ENCODE measurements at regions not wholly inside any gene's neighbourhood (a gene's known extent, or its start where the extent isn't known, plus 50 kb on each side); places are given as distances from the start of the nearest gene placed in this dataset.

DNA sequence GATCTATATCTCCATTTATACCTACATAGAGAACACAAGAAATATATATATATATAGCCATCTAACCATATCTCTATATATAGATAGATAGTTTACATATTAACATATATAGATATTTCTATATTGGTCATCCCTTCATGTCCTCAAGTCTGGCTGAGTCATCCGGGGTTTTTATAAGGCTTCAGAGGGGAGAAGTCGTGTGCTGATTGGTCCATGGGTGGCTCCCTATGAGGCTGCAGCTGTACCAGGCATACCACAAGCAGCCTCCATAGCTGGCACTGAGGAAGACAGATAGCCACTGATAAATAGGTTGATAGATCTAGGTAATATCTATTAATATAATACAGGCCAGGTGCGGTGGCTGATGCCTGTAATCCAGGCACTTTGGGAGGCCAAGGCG lies 618.3 kb upstream of the SETBP1 start:
- DNase-seq (ENCODE audit: low spot score), result no peak

DNA sequence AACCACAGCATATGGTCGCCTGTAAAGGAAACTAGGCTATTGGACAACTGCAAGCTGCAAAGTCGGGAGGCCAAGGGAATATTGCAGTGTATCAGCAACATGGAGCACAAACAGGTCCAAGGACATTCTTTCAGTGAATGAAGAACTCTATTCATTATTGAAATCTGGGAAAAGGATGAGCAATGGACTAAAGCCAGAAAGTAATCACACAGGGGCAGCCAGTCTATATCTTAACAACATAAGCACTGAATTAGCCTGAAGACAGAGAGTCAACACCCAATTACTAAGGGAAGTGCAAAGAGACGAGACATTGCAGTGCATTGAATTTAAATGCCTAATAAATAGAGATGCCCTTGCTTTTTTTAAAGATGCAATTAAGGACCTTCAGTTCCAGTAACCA lies 615.5 kb upstream of the SETBP1 start:
- no peak for DNase-seq (ENCODE audit: low spot score)

DNA sequence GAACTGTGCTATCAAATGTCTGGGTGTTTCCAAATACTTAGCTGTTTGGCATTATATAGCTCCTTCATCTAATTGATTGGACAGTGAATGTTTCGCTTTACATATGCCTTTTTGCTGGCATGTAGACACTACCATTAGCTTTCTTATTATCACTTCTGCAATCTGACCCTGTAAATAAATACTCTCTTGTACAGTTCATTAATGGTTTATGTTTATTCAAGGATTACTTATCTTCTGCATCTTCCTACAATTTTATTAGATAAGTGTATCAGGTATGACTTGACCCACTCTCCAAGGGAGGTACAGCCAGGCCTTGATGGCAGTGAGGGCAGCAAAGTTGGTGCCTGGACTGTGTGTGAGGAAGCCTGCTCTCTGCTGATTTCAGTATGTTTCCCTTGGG lies 614.1 kb upstream of the SETBP1 start:
- DNase-seq (ENCODE audit: low spot score), result no peak

DNA sequence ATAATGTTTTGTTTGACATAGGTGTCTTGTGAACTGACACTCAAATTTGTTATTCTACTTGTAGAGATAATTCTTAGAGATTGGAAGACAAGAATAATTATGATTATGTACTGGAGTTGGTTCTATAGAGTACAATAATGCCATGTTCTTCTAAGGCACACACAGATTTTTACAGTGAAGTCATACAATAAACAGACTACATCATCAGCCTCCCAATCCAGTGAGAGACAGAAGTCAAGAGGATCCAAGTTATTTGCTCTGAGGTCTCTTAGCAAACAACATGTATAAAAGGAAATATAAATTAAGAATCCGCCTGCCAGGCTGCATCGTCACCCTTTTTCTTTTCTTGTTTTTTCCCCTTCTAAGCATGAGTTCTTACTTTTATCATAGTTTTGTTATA lies 613.5 kb upstream of the SETBP1 start:
- no peak for DNase-seq (ENCODE audit: low spot score)

DNA sequence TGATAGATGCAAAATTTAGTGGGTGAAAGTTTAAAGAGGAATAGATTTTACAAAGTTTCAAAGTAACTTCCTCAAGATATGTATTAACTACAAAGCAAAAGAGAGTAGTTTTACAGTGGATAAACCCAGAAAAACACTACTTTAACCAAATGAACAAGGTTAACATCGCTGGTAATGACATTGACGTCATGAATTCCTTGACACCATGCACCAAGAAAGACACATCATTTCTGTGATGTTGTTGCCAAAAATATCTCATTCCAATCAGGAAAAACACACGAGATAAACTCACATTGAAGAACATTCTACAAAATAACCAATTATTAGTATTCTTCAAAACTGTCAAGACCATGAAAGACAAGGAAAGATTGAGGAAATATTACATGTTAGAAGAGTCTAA lies 605.6 kb upstream of the SETBP1 start:
- no peak for DNase-seq (ENCODE audit: low spot score)

DNA sequence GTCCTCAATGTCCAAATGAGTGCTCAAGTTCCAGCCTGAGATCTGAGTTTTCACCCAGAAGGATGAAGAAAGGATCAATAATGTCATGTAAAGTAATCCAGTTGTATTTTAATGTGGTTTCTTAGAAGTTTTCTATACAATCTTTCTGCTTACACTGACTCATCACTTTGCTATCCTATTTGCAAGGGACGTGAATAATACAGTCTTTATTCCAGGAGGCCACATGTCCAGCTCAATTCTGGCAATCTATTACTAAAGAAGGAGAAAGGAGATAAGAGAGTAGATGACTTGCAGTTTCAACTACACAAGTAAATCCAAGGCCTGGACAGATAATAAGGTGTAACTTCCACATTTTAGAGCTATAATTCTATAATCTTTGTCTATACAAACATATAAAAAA lies 601.1 kb upstream of the SETBP1 start:
- no peak for DNase-seq (ENCODE audit: low spot score)

DNA sequence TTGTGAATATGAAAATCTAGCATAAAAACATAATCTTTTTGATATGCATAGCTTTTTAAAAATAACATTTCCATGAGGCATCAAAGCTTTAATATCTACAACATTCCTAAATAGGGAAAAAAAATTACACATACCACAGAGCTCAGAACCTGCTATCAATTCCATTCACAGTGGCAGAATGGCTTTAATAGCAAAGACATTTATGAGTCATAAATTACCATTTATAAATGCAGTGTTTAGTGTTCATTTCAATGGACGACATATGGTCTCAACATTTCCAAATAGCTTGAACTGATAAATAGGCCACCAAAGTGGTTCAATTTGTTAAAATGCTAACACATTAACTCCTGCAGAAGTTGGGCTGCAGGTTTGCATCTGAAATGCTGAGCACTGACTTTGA lies 600.6 kb upstream of the SETBP1 start:
- DNase-seq (ENCODE audit: low spot score), result no peak

DNA sequence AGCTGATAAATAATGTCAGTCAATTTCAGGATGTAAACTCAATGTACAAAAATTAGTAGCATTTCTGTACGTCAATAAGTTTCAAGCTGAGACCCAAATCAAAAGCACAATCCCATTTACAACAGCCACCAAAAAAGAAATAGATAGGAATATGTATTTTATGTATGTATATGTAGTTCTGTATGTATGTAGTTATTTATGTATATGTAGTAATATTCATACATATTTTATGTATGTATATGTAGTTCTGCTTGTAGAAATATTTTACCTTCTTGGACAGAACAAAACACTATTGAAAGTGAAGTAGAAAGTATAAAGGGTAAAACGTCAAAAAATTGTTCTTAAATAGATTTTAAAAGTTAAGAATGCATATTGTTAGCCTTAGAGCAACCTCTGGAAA lies 591.0 kb upstream of the SETBP1 start:
- no peak for DNase-seq (ENCODE audit: low spot score)

DNA sequence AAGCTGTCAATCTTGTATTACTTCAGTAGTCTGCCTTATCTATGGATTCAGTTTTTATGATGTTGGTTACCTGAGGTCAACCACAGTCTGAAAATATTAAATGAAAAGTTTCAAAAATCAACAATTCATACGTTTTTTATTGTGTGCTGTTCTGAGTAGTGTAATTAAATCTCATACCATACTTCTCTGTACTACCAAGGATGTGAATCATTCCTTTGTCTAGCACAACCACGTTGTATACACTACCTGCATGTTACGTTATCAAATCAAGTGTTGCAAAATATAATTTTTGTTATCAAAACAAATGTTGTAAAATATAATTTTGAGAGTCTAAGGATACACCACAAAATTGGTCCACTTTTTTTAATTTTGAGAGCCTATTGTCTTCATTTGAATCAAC lies 590.2 kb upstream of the SETBP1 start:
- no peak for DNase-seq (ENCODE audit: low spot score)

DNA sequence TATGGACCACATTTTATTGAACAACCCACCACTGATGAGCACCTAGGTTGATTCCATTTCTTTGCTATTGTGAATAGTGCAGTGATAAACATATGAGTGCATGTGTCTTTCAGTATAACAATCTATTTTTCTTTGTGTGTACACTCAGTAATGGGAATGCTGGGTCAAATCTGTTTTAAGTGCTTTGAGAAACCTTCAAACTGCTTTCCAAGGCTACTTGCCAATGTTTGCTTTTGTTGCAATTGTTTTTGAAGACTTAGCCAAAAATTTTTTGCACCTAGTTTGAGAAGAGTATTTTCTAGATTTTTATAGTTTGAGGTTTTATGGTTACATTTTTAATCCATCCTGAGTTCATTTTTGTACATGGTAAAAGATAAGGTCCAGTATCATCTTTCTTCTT lies 587.4 kb upstream of the SETBP1 start:
- DNase-seq (ENCODE audit: low spot score), result no peak

DNA sequence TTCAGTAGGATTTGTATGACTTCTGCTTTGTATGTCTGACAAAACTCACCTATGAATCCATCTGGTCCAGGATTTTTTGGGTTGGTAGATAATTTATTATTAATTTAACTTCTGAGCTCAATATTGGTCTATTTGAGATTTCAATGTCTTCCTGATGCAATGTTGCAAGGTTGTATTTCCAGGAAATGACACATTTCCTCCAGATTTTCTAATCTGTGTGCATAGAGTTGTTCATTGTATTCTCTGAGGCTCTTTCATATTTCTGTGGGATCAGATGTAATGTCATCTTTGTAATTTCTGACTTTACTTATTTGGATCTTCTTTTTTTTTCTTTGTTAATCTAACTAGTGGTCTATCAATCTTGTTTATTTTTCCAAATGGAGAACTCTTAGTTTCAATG lies 584.7 kb upstream of the SETBP1 start:
- DNase-seq (ENCODE audit: low spot score), result no peak

DNA sequence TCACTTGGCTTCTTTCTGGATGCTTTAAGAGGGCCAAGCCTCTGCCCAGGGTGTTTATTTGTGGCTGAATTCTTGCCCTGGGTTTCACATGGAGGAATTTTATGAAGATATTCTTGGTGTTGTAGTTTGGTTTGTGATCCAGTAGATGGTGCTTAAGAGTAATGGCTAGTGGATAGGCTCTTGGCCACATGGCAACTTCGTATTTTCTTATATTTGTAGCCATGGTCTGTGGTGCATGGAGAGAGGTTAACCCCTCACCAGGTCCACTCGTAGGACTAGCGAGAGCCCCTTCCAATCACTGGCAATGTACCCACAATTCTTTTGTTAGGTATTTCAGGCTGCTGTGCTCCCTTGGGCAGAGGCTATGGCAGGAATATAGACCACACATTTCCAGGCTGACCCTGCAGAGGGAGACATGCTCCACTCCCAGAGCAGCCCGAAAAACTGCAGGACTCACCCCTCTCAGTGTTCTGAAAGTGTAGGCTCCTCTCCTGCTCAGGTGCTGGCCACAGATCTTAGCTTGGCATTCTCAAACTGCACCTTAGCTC lies 582.1 kb upstream of the SETBP1 start:
- no peak for DNase-seq (ENCODE audit: low spot score)

DNA sequence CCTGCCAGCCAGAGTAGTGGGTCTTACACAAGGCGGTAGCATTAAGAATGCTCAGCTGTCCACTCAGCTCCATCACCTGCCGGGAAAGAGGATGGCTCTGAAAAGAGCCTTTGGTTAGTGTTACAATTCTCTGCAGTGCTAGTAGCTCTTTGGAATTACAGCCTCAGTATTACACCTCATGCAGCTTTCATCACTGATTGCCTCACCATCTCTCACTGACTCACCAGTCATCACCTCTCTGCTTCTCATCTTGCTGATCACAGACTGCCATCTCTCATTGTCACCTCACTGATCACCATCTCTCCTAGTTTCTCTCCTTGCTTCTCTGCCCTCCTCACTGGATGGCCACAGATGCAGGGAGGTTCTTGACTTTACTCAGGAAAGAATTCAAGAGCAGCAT lies 573.5 kb upstream of the SETBP1 start:
- DNase-seq (ENCODE audit: low spot score), result no peak

DNA sequence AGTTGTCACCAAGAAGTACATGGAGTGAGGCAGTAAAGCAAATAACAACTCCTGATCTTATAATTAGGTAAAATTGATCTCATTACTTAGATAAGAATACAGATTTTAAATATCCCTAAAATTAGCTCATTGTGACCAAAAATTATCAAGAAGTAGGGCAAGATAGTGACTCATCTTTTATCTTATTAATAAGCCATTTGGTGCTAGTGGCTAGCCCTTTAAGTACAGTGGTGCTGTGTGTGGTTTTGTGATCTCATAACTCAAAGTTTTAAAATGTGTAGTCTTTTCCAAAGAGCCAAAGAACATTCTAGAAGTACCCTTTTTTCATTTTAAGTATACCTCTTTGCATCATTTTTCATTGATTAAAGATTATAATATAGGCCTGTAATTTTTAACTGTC lies 569.4 kb upstream of the SETBP1 start:
- no peak for DNase-seq (ENCODE audit: low spot score)

DNA sequence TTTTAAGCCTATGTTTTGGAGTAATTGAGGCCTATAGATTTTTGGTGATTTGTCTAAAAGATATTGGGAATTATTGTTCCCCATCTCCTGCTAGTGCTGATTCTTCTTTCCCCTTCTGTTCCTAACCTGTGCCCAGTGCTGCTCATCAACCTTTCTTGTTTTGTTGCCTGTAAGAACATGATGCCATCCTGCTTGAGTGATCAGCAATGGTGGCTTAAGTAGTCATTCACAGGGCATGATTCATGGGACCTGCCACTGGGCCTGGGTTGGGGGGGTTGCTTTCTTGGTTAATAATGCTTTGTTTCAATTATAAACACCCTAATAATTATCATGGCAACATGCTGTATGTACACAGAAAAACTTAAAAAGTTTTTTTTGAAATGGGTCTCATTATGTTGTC lies 562.9 kb upstream of the SETBP1 start:
- no peak for DNase-seq (ENCODE audit: low spot score)

DNA sequence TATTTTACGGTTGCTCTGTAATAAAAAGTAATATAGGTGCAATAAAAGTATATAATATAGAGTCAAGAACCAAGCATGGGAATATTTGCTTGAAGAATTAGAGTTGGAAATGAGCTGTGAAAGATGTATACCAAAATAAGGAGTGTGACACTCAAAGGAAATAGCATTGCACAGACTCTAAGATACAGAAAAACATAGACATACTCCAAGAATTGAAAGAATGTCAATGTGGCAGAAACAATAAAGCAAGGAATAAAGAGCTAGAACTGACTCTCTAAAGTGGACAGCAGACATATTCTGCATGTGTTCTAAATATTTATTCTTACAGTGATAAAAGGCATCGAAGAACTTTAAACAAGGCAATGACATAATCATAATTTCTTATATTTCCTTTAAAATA lies 561.1 kb upstream of the SETBP1 start:
- no peak for DNase-seq (ENCODE audit: low spot score)

DNA sequence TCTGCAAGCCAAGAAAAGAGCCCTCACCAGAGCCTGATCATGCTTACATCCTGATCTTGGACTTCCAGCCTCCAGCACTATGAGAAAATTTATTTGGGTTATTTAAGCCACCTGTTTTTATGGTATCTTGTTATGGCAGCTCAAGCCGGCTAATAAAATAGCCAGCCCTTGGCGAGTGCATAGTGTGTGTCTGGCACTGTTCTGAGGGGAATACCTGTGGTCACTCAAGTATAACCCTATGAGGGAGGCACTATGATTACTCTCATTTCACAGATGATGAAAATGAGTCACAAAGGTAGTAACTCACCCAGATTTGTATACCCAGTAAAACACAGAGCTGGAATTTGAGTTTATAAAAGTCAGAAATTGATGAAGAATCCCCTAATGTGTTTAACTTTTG lies 556.9 kb upstream of the SETBP1 start:
- DNase-seq (ENCODE audit: low spot score), result no peak

DNA sequence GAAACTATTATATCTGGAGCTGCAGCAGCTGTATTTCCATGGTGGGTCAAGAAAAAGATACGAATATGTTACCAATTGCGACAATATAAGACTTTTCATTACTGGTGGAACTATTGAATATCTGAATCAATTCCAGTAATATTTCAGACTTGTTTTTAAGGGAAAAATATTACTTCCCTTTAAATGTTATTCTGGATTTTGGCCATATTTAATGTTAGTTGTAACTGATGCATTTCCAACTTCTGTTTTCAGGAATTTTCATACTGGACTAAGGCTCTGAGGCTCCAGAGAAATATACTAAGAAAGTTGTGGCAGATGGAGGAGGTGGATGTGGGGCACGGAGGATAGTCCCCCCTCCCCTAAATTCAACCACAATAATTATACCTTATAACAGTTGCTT lies 555.2 kb upstream of the SETBP1 start:
- no peak for DNase-seq (ENCODE audit: low spot score)

DNA sequence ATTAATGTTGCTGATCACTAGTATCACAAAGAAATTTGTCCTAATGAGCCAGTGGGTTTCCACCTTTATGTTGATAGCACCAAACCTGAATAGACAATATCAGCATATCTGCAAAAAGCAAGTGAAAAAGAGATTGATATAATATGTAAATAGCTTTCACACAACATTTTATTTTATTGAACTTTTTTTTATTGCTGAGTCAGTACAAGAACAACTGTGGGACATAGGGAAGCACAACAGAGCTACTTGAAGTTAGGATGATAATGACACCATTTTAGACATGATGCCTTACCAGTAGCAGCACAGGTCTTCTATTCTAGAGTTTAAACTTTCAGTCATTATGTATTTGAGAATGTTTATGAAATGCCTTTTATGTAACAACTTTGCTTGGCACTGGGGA lies 554.1 kb upstream of the SETBP1 start:
- DNase-seq (ENCODE audit: low spot score), result no peak

DNA sequence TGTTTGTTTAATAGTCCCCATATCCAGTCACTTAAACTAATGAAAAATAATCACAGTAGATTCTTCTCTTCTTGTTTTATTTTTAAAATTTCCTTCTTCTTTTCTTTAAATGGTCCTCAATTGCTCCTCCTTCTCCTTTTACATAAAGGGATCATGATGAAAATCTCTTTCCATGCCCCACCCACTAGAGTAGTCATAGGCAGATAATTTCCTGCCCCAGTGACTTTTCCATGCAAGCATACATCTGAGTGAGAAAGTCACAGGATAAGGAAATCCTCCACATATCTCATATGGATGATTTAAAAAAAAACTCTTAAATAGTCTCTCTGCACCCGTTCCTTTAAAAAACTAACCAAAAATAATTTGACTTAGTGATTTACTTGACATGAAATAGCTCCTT lies 552.3 kb upstream of the SETBP1 start:
- no peak for DNase-seq (ENCODE audit: low spot score)

DNA sequence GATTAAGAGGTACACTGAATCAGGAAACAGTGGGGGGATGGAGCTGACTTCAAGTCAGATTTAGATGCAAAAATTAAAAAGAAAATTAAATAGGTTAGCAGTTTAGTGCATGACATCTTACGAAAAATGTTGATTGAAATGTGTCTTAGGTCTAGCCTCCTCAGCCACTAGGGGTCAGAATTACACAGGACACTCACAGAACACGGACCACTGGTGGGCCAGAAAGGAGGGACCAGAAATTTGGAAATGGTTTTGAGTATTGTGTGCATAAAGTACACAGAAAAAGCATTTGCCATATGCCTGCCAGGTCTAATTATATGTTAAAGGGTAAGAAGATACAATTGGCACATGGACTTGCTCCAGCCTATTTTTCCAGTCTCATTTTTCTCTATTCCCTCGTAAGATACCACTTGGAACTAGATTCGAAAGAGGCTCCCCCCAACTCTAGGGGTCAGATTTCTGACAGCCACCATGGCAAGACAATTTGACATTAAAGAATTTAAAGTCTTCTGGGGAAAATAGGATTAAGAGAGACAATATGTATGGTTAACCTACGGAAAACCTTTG lies 550.2 kb upstream of the SETBP1 start:
- no peak for DNase-seq (ENCODE audit: low spot score)

DNA sequence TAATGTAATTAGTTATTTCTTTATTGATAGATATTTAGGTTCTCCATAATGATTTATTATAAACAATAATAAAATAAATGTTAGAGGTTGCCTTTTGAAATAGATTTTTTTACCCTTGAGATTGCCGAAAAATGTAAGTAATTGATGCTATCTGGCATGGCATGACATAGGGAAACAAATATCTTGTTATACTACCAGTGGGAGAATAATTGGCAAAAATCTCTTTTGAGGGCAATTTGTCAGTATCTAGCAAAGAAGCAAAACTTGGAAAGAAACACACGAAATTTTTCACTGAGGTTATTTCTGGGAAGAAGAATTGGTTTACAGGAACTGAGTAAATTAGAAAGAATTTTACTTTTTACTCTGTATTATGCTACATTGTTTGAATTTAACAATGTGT lies 547.2 kb upstream of the SETBP1 start:
- DNase-seq (ENCODE audit: low spot score), result no peak

DNA sequence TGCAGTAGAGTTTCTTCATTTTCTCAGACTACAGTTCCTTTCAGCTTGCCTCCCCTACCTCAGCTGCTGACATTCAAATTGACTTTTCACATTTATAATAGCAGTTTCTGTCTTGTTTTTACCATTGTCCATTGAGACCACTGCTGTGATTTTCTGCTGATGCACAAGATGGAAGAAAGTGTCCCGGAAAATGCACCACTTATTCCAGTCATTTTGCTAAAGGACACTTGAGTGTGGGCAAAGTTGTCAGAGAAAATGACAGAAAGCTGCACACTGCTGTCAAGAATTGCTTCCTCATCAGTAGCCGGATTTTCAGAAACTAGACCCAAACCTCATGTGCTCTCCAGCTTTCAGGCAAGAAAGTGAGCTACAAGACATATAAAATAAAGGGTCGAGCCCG lies 546.2 kb upstream of the SETBP1 start:
- DNase-seq (ENCODE audit: low spot score), result no peak

DNA sequence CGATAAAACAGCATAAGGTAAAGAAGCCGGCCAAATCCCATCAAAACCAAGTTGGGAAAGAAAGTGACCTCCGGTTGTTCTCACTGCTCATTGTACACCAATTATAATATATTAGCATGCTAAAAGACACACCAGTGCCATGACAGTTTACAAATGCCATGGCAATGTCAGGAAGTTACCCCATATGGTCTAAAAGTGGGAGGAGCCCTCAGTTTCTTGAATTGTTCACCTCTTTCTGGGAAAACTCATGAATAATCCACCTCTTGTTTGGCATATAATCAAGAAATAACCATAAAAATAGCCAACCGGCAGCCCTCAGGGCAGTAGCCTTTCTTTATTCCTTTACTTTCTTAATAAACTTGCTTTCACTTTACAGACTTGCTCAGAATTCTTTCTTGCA lies 544.9 kb upstream of the SETBP1 start:
- DNase-seq (ENCODE audit: low spot score), result no peak

DNA sequence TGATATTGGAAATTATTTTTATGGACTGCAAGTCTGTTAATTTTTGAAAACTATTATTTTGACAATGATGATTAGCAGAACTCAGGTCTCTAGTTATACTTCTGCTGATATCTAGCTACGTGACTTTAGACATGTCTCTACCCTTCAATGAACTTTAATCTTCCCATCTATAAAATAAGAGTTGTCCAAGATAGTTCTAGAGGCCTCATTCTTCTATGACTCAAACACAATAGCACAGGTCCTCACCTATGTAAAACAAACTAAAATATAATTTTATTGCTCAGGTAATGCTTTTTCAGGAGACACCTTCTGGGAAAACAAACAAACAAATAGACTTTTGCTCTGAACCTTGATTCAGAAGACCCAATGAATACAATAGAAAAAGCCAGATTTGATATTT lies 544.4 kb upstream of the SETBP1 start:
- no peak for DNase-seq (ENCODE audit: low spot score)
